ENCODE measurements at regions not wholly inside any gene's neighbourhood (a gene's known extent, or its start where the extent isn't known, plus 50 kb on each side); places are given as distances from the start of the nearest gene placed in this dataset.

- DNase-seq: no peak
These were observed 581.5 kb downstream of the FGF9 start for GRCh38 chr13:22252281-22252830.

- DNase-seq: no peak
These were observed 582.2 kb downstream of the FGF9 start for GRCh38 chr13:22253107-22253506.

DNA sequence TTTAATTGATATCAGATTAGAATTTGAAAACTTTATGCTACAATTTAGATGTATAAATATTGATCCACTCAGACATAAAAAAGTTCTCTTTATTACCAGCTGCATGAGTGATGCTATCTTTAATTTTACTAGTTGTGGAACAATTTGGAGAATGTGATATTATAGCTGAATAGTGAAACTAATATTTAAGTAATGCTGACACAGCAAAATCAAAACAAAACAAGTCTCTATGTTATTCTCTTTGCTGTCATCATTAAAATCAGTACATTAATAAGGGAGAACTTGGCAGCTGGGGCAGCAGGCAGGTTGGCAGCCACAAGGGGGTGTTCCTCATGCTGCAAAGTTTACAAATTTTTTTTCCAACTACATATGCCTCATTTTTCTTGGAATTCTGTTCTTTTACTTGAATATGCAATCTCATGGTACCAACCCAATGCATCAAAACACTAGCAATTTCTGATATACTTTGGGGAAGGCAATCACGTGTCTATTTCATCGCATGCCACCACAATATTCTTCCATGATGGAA, 585.3 kb downstream of the FGF9 start:
- DNase-seq: no peak

DNA sequence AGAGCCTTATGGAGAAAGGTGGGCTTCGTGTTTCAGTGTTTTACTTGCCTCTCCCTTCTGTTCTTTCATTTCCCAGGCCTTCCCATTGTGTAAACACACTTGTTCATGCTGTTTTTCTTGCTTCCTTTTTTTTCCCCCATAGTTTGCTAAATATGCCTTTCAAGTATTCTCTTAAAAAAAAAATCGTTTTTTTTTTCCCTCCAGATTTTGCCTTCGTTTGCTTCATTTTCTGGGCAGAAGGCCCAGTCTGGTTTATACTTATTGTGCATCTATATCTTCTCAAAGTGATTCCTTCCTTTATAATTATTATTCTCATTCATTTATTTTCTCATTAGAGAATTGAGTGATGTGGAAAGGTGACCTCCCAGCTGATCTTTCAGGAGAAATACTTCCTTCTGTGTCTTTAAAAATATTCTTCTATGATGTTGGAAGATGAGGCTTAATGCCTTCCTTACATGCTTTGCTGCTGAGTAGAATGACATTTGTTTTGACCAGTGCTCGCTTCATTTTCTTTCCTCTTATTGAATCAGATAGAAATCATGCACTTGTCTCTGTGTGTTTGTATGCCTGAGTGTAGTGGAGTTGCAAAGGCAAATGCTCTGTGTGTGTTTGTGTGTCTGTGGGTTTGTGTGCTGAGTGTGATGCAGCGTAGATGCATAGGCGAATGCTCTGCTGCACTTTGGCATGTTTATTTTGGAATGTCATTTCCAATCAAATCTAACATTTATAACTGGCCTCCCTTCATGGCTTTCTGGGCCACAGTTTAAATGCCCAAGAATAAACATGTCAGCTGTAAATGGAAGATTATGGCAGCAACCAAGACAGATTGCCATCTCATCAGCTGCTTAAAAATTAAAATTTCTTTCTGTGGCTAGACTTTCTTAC, 591.4 kb downstream of the FGF9 start:
- no peak for DNase-seq

- DNase-seq: no peak
These were observed 592.3 kb downstream of the FGF9 start for GRCh38 chr13:22263185-22263584.

- no peak for DNase-seq
These were observed 594.7 kb downstream of the FGF9 start for GRCh38 chr13:22265563-22265962.

DNA sequence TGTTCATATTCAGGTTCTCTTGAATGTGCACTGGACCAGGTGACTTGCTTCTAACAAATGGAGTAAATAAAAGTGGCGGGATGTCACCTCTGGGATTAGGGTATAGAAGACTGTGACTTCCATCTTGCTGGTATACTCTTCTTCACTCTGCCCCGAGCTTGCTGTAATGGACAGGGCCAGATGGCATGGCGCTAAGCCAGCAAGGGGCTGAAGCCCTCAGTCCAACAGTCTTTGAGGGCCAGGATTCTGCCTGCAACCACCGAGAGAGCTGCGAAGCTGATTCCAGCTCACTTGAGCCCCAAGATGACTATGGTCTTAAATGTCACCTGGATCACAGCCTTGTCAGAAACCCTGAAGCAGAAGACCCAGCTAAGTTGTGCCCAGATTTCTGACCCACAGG, 600.0 kb downstream of the FGF9 start:
- no peak for DNase-seq

DNA sequence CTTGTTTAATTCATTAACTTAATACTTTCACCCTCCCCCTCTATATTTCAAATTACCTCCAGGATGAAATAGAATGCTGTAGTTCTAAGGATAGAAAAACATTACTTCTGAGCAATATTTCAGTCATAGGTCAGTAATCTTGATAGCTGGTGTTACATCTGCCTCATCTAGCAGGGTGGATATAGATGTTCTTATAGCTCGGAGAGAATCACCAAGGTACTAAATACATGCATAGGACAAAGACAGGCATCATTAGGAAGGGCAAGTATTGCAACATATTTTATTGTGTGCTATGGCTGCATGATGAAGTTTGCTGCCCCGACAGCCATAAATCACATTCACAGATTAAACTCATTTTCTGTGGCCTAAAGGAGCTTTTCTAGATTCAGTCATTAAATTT, 601.0 kb downstream of the FGF9 start:
- no peak for DNase-seq

GRCh38 chr13:22275393-22275792, 604.5 kb downstream of the FGF9 start:
- DNase-seq: no peak

DNA sequence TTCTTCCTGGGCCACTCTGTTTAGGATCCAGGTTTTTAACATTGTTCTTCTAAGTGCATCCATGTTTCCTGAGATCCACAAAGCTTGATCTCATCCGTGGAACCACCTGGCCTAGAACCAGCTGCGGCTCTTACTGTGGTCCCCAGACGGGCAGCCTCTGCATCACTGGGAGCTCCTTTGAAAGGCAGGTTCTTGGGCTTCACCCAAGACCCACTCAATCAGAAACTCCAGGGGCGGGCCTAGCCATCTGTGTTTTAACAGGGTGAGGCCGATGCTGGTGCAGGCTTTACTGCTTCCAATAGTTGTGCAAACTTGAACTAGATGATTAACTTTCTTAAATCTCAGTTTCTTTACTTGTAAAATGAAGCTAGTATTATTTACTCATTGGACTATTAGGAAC, 605.7 kb downstream of the FGF9 start:
- DNase-seq: no peak

- no peak for DNase-seq
These were observed 607.6 kb downstream of the FGF9 start for GRCh38 chr13:22278336-22278929.

DNA sequence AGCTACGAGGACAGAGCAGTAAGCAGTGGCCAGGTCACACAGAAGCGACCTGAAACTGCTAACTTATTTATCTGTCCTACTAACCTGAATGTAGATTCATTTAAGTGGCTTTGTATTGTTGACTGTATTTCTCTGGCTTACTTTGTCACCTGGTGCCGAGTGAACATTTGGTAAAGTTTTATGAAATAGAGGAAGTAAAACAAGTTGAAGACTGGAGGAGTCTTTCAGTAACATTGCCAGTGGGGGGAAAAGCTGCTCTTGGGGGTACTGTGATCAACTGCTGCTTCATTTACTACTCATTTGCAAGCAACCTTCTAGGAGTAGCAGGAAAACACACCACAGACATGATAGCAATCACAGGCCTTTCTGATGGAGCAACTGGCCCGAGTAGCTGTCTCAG, 615.0 kb downstream of the FGF9 start:
- DNase-seq: no peak

DNA sequence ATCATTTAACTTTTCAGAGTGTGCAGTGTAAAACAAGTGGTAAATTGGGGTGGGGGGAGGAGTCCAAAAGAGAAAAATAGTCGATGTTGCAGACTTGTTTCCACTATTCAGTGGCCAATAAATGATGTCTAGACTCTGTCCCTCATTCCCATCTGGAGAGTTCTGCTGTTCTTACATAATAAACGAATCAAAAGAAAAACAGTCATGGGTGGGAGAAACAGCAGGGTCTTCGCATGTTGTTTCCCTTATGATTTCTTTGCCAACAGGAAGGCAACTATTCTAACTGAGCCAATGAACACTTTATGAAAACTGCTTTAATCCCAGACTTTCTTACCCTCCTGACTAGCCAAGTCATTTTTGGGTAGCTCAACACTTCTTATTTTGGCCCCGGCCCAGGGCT, 615.5 kb downstream of the FGF9 start:
- DNase-seq: no peak

DNA sequence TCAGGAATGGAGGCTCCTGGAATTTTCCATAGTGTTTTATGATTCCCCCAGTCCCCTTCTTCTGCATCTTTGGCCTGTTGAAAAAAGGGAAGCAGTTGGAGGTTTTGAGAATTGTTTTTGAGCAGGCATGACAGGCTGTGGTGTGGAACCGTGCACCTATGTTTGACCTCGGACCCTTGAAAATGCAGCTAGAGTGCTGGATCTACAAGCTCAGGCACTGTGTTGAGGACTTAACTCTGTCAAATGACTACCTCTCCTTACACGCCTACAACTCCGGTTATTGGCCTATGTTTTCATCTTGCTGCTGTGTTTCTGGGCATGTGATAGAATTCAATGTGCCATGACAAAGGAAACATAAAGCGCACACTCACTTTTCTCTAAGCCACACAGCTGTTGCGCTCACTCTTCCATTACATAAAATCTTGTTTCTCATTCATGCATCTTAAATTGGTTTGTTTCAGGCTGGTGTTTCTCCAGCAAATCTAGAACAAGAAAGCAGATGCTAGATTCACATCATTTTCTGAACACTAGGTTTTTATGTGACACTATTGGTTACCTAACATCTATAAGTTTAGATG, 616.6 kb downstream of the FGF9 start:
- DNase-seq: no peak

GRCh38 chr13:22288496-22288895, 617.6 kb downstream of the FGF9 start:
- DNase-seq: no peak

GRCh38 chr13:22289711-22290110, 618.8 kb downstream of the FGF9 start:
- DNase-seq: no peak

DNA sequence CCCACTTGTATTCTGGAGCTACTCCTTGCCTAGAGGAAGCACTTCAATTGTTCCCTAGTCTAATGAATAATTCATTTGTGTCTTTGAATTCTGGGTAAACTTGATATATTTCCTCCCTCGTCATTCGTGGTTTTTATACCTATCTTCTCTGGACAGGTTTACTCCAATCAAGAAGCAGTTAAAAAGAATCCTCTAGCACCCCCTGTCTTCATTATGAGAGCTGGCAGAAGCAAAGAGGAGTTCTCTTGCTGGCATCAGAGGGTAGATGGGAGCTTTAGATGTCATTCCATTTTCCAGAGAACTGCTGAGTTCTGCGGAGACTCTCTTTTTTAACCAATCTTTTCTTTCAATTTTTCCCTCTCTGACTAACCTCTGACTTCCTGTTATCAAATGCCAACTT, 627.7 kb downstream of the FGF9 start:
- no peak for DNase-seq

- DNase-seq: no peak
These were observed 641.0 kb downstream of the FGF9 start for GRCh38 chr13:22311734-22312404.

DNA sequence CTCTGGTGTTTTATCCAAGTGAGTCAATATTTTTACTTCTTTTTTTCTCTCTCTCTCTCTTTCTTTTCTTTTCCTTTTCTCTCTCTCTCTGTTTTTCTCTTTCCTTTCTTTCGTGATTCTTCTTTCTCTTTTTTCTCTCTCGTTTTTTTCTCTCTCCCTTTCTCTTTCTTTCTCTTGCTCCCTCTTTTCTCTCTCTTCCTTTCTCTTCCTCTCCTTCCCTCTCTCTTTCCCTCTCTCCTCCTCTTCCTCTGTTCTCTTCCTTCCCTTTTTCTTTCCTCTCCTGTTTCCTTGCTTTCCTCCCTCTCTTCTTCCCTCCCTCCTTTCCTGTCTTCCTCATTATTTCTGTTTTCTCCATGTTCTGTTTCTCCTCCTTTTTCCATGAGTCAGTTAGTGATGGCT, 641.5 kb downstream of the FGF9 start:
- DNase-seq: no peak

GRCh38 chr13:22316494-22317025, 645.7 kb downstream of the FGF9 start:
- no peak for DNase-seq

- no peak for DNase-seq
These were observed 650.1 kb downstream of the FGF9 start for GRCh38 chr13:22320991-22321390.

GRCh38 chr13:22325761-22326160, 654.9 kb downstream of the FGF9 start:
- DNase-seq: no peak

- no peak for DNase-seq
These were observed 661.5 kb downstream of the FGF9 start for GRCh38 chr13:22332416-22332815.
